ENCODE measurements at regions not wholly inside any gene's neighbourhood (a gene's known extent, or its start where the extent isn't known, plus 50 kb on each side); places are given as distances from the start of the nearest gene placed in this dataset.

GRCh38 chr21:27129694-27130093 lies 162.8 kb upstream of the ADAMTS5 start:
- Histone ChIP-seq H3K4me3 (ENCODE audit: low read depth, low read length) (no peak overlapping the region), H3K36me3 (no peaks in the 10 kb centered on the region), H3K27me3 (ENCODE audit: insufficient read depth, low read depth, severe bottlenecking) (peaks cover 56% of the 10 kb centered on the region), H3K9me3 (ENCODE audit: severe bottlenecking) (no peaks in the 10 kb centered on the region), H3K27ac (no peak overlapping the region)
- TF ChIP-seq CTCF (IDR thresholded peaks at IDR 0.05; ENCODE audit: low read depth, low read length): no peak
- DNase-seq: no peak

DNA sequence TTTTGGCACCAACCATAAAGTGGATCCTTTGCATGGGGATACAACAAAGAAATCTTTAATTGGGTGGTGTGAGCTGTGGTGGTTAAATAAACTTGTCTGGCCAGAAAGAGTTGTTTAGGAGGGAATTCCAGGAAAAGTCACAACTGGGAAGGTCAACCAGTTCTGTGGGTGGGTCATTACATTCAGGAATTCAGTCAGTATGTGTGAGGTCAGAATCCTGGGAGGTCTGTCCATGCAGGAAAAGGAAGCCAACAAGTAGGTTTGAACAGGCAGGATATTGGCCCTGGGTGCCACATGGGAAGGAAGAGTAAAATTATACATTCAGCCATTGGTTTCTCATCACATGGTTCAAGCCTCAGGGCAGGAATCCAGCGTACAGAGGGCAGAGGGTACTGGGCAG lies 162.3 kb upstream of the ADAMTS5 start:
- Histone ChIP-seq H3K4me3 (ENCODE audit: low read depth, low read length) (no peak overlapping the region), H3K27ac (no peak overlapping the region), H3K27me3 (ENCODE audit: insufficient read depth, low read depth, severe bottlenecking) (peaks cover 56% of the 10 kb centered on the region), H3K36me3 (no peaks in the 10 kb centered on the region), H3K9me3 (ENCODE audit: severe bottlenecking) (no peaks in the 10 kb centered on the region)
- no peak for DNase-seq
- TF ChIP-seq CTCF (IDR thresholded peaks at IDR 0.05; ENCODE audit: low read depth, low read length): no peak

DNA sequence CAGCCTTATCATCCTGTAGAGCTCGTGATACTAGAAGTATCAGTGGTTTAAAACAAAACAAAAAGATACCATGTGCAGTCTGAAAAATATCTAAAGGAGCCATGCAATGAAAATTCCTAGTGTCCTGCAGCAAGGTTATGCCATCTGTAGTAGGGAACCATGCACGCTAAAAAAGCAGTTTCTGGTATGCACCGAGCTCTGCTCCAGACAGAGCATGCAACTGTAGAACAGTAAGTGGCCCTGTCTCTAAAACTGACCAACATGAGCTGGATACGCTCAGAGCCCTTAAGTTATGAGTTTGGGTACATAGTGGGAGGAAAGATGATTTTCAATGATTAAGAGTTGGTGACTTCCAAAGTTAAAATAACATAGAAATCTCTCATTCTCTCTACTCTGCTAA lies 159.3 kb upstream of the ADAMTS5 start:
- H3K27me3 ChIP-seq (ENCODE audit: insufficient read depth, low read depth, severe bottlenecking): peaks cover 49% of the 10 kb centered on the region
- DNase-seq: no peak
- TF ChIP-seq CTCF (IDR thresholded peaks at IDR 0.05; ENCODE audit: low read depth, low read length): no peak
- no peak overlapping the region for H3K4me3 ChIP-seq (ENCODE audit: low read depth, low read length)
- H3K36me3 ChIP-seq: no peaks in the 10 kb centered on the region
- H3K9me3 ChIP-seq (ENCODE audit: severe bottlenecking): no peaks in the 10 kb centered on the region
- no peak overlapping the region for H3K27ac ChIP-seq

- no peak for TF ChIP-seq CTCF (IDR thresholded peaks at IDR 0.05; ENCODE audit: low read depth, low read length)
- H3K4me3 ChIP-seq (ENCODE audit: low read depth, low read length): no peak overlapping the region
- no peaks in the 10 kb centered on the region for H3K36me3 ChIP-seq
- H3K27me3 ChIP-seq (ENCODE audit: insufficient read depth, low read depth, severe bottlenecking): peaks cover 51% of the 10 kb centered on the region
- H3K9me3 ChIP-seq (ENCODE audit: severe bottlenecking): no peaks in the 10 kb centered on the region
- no peak for DNase-seq
- no peak overlapping the region for H3K27ac ChIP-seq
Measured at GRCh38 chr21:27122686-27123085, 155.8 kb upstream of the ADAMTS5 start.

GRCh38 chr21:27114111-27114510 lies 147.2 kb upstream of the ADAMTS5 start:
- DNase-seq: no peak
- Histone ChIP-seq H3K27ac (no peak overlapping the region), H3K36me3 (no peaks in the 10 kb centered on the region), H3K4me3 (ENCODE audit: low read depth, low read length) (no peak overlapping the region), H3K27me3 (ENCODE audit: insufficient read depth, low read depth, severe bottlenecking) (peaks cover 63% of the 10 kb centered on the region), H3K9me3 (ENCODE audit: severe bottlenecking) (no peaks in the 10 kb centered on the region)
- TF ChIP-seq CTCF (IDR thresholded peaks at IDR 0.05; ENCODE audit: low read depth, low read length): no peak

GRCh38 chr21:27112186-27112585 lies 145.3 kb upstream of the ADAMTS5 start:
- Histone ChIP-seq H3K4me3 (ENCODE audit: low read depth, low read length) (no peak overlapping the region), H3K9me3 (ENCODE audit: severe bottlenecking) (no peaks in the 10 kb centered on the region), H3K36me3 (no peaks in the 10 kb centered on the region), H3K27me3 (ENCODE audit: insufficient read depth, low read depth, severe bottlenecking) (peaks cover 66% of the 10 kb centered on the region), H3K27ac (no peak overlapping the region)
- TF ChIP-seq CTCF (IDR thresholded peaks at IDR 0.05; ENCODE audit: low read depth, low read length): no peak
- DNase-seq: no peak
